ENCODE measurements at regions not wholly inside any gene's neighbourhood (a gene's known extent, or its start where the extent isn't known, plus 50 kb on each side); places are given as distances from the start of the nearest gene placed in this dataset.
A peak's percentile ranks its signal among the peaks of the same experiment; 100 is the strongest.

DNA sequence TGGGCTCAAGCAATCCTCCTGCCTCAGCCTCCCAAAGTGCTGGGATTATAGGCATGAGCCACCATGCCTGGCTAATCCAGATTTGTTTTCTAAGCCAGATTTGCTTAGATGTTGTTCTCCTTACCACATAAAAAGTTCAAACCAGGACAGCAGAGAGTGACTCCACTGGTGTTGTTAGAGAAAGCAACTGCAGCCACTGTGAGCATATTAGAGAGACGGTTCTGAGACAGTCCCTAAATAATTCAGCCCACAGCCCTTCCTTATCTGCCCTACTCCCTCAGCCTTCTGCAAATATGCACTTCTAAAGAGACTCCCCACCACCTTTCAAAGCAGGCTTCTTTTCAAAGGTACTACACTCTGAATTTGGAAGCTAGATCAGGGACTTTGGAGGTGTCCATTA lies 96.1 kb downstream of the DRD1 start:
- Histone ChIP-seq H4K5ac (ENCODE audit: low read depth, low read length) (no peak overlapping the region), H3K36me3 (ENCODE audit: control insufficient read depth, insufficient read depth, low read length) (no peaks in the 10 kb centered on the region), H3K9me1 (ENCODE audit: insufficient read depth, low read length) (peaks cover 10% of the 10 kb centered on the region), H3K27ac (ENCODE audit: insufficient read depth, low read length) (no peak overlapping the region), H2AK5ac (ENCODE audit: low read depth, low read length) (peak overlapping the region; percentile 72; the same call in 1 of the 2 replicates), H2BK20ac (ENCODE audit: low read depth, low read length) (peak overlapping the region; percentile 80), H2AFZ (replicated peaks; ENCODE audit: low read length, poor library complexity) (no peak overlapping the region), H3K79me1 (ENCODE audit: low read depth in 1 of 2, low read length in 2 of 2) (no peaks in the 10 kb centered on the region), H3K4me3 (ENCODE audit: insufficient read depth, low read depth, low read length) (no peak overlapping the region), H2BK120ac (ENCODE audit: low read depth, low read length) (peak overlapping the region; percentile 79), H3K23ac (ENCODE audit: low read depth, low read length) (peak overlapping the region; percentile 62), H3K27me3 (ENCODE audit: control insufficient read depth, insufficient read depth, low read length) (no peaks in the 10 kb centered on the region), H3K9me3 (ENCODE audit: control insufficient read depth, insufficient read depth, low read length) (no peaks in the 10 kb centered on the region), H4K91ac (ENCODE audit: insufficient read depth, low read depth, low read length) (peak overlapping the region; percentile 58; the same call in 1 of the 2 replicates), H2BK5ac (ENCODE audit: low read depth, low read length, poor library complexity, severe bottlenecking) (no peak overlapping the region), H3K14ac (replicated peaks; ENCODE audit: low read depth, low read length) (peak overlapping the region; percentile 1; the same call in 1 of the 2 replicates), H3K4ac (ENCODE audit: low read depth, low read length) (peak overlapping the region; percentile 72), H3K9ac (ENCODE audit: low read depth, low read length) (no peak overlapping the region), H4K8ac (ENCODE audit: low read depth in 2 of 2, low read length in 2 of 2) (peak overlapping the region; percentile 4 to 50; a peak in 1 of 4 replicates), H2BK15ac (ENCODE audit: low read depth, low read length) (peak overlapping the region; percentile 57; the same call in 2 of the 3 replicates), H3K4me1 (ENCODE audit: control insufficient read depth, insufficient read depth, low read length) (peaks cover 17% of the 10 kb centered on the region), H3K56ac (ENCODE audit: extremely low read depth, insufficient read depth, low read length) (no peak overlapping the region), H3K18ac (ENCODE audit: low read depth, low read length) (peak overlapping the region; percentile 52; the same call in 1 of the 2 replicates), H4K20me1 (ENCODE audit: insufficient read depth, low read length) (no peaks in the 10 kb centered on the region), H2AK9ac (replicated peaks; ENCODE audit: low read depth, low read length, poor library complexity) (no peak overlapping the region), H3K4me2 (ENCODE audit: low read depth, low read length) (no peak overlapping the region)
- dilution Hi-C loops (cut with HindIII; ENCODE audit: low sequenced_read_pairs, unreplicated experiment), result no loop called here
- ChIA-PET POLR2A (ENCODE audit: unreplicated experiment) (interaction anchor here (0.6 kb wide), 1 partner anchor 128 kb away, joined by 9 read pairs; no protein-coding TSS in a partner anchor), CTCF (no interaction called here)
- in situ Hi-C loops (cut with MboI; ENCODE audit: low sequenced_read_pairs), result no loop called here
- ATAC-seq (ENCODE audit: low read depth), result no peak
- no TSS peak for BruUV-seq (replicated peaks)
- whole genome bisulfite sequencing, 2 experiments (ENCODE audit: extremely low coverage in 2 of 2, insufficient read length in 1 of 2), result no CpG with 5 or more reads among the region's 1 CpG
- no peak for DNase-seq
- TF ChIP-seq POLR2A (IDR thresholded peaks at IDR 0.05; ENCODE audit: low read depth, low read length) (no peak), RAD21 (IDR thresholded peaks at IDR 0.05; ENCODE audit: low read length) (no peak), NFE2L2 (IDR thresholded peaks at IDR 0.05; ENCODE audit: low read depth, low read length) (no peak), ELK1 (IDR thresholded peaks at IDR 0.05; ENCODE audit: borderline replicate concordance, low read depth, low read length) (no peak), MAFK (IDR thresholded peaks at IDR 0.05; ENCODE audit: low read depth, low read length) (no peak), SMC3 (IDR thresholded peaks at IDR 0.05; ENCODE audit: low read depth, low read length) (no peak), CHD1 (IDR thresholded peaks at IDR 0.05; ENCODE audit: low read depth, low read length) (no peak), RFX5 (IDR thresholded peaks at IDR 0.05; ENCODE audit: low read depth, low read length) (no peak), CEBPB (IDR thresholded peaks at IDR 0.05; ENCODE audit: low read depth, low read length) (no peak), MAZ (IDR thresholded peaks at IDR 0.05; ENCODE audit: borderline replicate concordance, low read depth, low read length) (no peak), BHLHE40 (IDR thresholded peaks at IDR 0.05; ENCODE audit: low read depth, low read length) (no peak), FOS (IDR thresholded peaks at IDR 0.05; ENCODE audit: low read depth, low read length) (no peak), MXI1 (IDR thresholded peaks at IDR 0.05; ENCODE audit: borderline replicate concordance, low read depth, low read length) (no peak), RCOR1 (IDR thresholded peaks at IDR 0.05; ENCODE audit: insufficient replicate concordance, low read length) (no peak)
- TF ChIP-seq, protein P1, sequence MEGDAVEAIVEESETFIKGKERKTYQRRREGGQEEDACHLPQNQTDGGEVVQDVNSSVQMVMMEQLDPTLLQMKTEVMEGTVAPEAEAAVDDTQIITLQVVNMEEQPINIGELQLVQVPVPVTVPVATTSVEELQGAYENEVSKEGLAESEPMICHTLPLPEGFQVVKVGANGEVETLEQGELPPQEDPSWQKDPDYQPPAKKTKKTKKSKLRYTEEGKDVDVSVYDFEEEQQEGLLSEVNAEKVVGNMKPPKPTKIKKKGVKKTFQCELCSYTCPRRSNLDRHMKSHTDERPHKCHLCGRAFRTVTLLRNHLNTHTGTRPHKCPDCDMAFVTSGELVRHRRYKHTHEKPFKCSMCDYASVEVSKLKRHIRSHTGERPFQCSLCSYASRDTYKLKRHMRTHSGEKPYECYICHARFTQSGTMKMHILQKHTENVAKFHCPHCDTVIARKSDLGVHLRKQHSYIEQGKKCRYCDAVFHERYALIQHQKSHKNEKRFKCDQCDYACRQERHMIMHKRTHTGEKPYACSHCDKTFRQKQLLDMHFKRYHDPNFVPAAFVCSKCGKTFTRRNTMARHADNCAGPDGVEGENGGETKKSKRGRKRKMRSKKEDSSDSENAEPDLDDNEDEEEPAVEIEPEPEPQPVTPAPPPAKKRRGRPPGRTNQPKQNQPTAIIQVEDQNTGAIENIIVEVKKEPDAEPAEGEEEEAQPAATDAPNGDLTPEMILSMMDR (conservative IDR thresholded peaks at IDR 0.05; ENCODE audit: low read depth, low read length), result no peak
- TF ChIP-seq, protein P2, sequence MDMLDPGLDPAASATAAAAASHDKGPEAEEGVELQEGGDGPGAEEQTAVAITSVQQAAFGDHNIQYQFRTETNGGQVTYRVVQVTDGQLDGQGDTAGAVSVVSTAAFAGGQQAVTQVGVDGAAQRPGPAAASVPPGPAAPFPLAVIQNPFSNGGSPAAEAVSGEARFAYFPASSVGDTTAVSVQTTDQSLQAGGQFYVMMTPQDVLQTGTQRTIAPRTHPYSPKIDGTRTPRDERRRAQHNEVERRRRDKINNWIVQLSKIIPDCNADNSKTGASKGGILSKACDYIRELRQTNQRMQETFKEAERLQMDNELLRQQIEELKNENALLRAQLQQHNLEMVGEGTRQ (IDR thresholded peaks at IDR 0.05; ENCODE audit: low read depth, low read length), result no peak
- intact Hi-C loops (cut with micrococcal nuclease), result loop anchor here (2.0 kb wide), 1 partner anchor 97 kb away; the partner anchor contains the start of gene DRD1
